MM.1S (cell line): ENCODE measurements at regions not wholly inside any gene's neighbourhood (a gene's known extent, or its start where the extent isn't known, plus 50 kb on each side); places are given as distances from the start of the nearest gene placed in this dataset.

ENCODE experiments used
- DNase-seq: peaks from one replicate; pipeline ENCODE4 v3.0.0-alpha.2; 2015
- H2AFZ ChIP-seq: fragments of 300-600 bp; sonication (generic); 2 replicates; pipeline ENCODE4 v1.6.0; 2016; ENCODE audit warnings: antibody characterized with exemption, low read length
- H3F3A ChIP-seq: fragments of 300-600 bp; sonication (generic); 2 replicates; pipeline ENCODE4 v1.6.1; 2016; ENCODE audit warnings: mild to moderate bottlenecking, antibody characterized with exemption, low read length, moderate library complexity, mixed read lengths; ENCODE audit not compliant: insufficient read depth
- H3K27ac ChIP-seq: fragments of 300-600 bp; sonication (generic); 2 replicates; pipeline ENCODE4 v1.5.1; 2016; ENCODE audit warnings: mild to moderate bottlenecking, low read length
- H3K27me3 ChIP-seq: fragments of 300-600 bp; sonication (generic); replicated peaks from 2 replicates; pipeline ENCODE4 v1.6.0; 2016; ENCODE audit warnings: low read length; ENCODE audit not compliant: insufficient read depth
- H3K36me3 ChIP-seq: fragments of 300-600 bp; sonication (generic); replicated peaks from 2 replicates; pipeline ENCODE4 v1.6.1; 2016; ENCODE audit warnings: mild to moderate bottlenecking, low read length, mixed read lengths; ENCODE audit not compliant: insufficient read depth
- H3K4me1 ChIP-seq: fragments of 300-600 bp; sonication (generic); 2 replicates; pipeline ENCODE4 v1.6.1; 2016; ENCODE audit warnings: low read length, mixed read lengths
- H3K4me2 ChIP-seq: fragments of 300-600 bp; sonication (generic); 2 replicates; pipeline ENCODE4 v1.6.0; 2016; ENCODE audit warnings: low read depth, low read length
- H3K4me3 ChIP-seq: fragments of 300-600 bp; sonication (generic); 2 replicates; pipeline ENCODE4 v1.5.1; 2016; ENCODE audit warnings: low read length, mixed read lengths
- H3K79me2 ChIP-seq: fragments of 300-600 bp; sonication (generic); 2 replicates; pipeline ENCODE4 v1.6.1; 2016; ENCODE audit warnings: mixed run types, low read length, mixed read lengths
- H3K9ac ChIP-seq: fragments of 300-600 bp; sonication (generic); 2 replicates; pipeline ENCODE4 v1.6.1; 2016; ENCODE audit warnings: low read length, mixed read lengths
- H3K9me2 ChIP-seq: fragments of 300-600 bp; sonication (generic); replicated peaks from 2 replicates; pipeline ENCODE4 v1.6.1; 2016; ENCODE audit warnings: mild to moderate bottlenecking, low read length, mixed read lengths; ENCODE audit not compliant: insufficient read depth
- H3K9me3 ChIP-seq: fragments of 300-600 bp; sonication (generic); replicated peaks from 2 replicates; pipeline ENCODE4 v1.6.1; 2016; ENCODE audit warnings: mild to moderate bottlenecking, low read length, mixed read lengths; ENCODE audit not compliant: insufficient read depth
- H4K20me1 ChIP-seq: fragments of 300-600 bp; sonication (generic); 2 replicates; pipeline ENCODE4 v1.6.1; 2016; ENCODE audit warnings: mild to moderate bottlenecking, low read length, moderate library complexity, mixed read lengths; ENCODE audit not compliant: insufficient read depth
- EZH2 ChIP-seq: fragments of 300-600 bp; sonication (generic); optimal IDR thresholded peaks from 2 replicates; pipeline ENCODE3; 2017; ENCODE audit warnings: low read depth, mild to moderate bottlenecking, antibody characterized with exemption, low read length, mixed read lengths
- EZH2phosphoT487 ChIP-seq: fragments of 300-600 bp; sonication (generic); IDR thresholded peaks from 2 replicates; pipeline ENCODE4 v1.6.1; 2018; ENCODE audit warnings: antibody characterized with exemption, low read length
- TF ChIP-seq, protein P1 (sequence below): fragments of 300-600 bp; sonication (generic); IDR thresholded peaks from 2 replicates; pipeline ENCODE4 v1.5.1; 2016; ENCODE audit warnings: antibody characterized with exemption, low read length, mixed read lengths

- no peak overlapping the region for H2AFZ ChIP-seq
- H3K27ac ChIP-seq, result peak overlapping the region; percentile 49; the same call in 1 of the 2 replicates
- TF ChIP-seq EZH2 (no peak), EZH2phosphoT487 (no peak)
- TF ChIP-seq, protein P1, sequence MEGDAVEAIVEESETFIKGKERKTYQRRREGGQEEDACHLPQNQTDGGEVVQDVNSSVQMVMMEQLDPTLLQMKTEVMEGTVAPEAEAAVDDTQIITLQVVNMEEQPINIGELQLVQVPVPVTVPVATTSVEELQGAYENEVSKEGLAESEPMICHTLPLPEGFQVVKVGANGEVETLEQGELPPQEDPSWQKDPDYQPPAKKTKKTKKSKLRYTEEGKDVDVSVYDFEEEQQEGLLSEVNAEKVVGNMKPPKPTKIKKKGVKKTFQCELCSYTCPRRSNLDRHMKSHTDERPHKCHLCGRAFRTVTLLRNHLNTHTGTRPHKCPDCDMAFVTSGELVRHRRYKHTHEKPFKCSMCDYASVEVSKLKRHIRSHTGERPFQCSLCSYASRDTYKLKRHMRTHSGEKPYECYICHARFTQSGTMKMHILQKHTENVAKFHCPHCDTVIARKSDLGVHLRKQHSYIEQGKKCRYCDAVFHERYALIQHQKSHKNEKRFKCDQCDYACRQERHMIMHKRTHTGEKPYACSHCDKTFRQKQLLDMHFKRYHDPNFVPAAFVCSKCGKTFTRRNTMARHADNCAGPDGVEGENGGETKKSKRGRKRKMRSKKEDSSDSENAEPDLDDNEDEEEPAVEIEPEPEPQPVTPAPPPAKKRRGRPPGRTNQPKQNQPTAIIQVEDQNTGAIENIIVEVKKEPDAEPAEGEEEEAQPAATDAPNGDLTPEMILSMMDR, result no peak
- no peak overlapping the region for H3K9ac ChIP-seq
- H3K9me2 ChIP-seq, result no peaks in the 10 kb centered on the region
- H3K4me1 ChIP-seq, result peaks cover 11% of the 10 kb centered on the region; the same call in 1 of the 2 replicates
- peaks cover 10% of the 10 kb centered on the region for H3F3A ChIP-seq
- no peaks in the 10 kb centered on the region for H3K27me3 ChIP-seq
- H3K4me3 ChIP-seq, result no peak overlapping the region
- no peaks in the 10 kb centered on the region for H3K79me2 ChIP-seq
- DNase-seq, result no peak
- H3K36me3 ChIP-seq, result no peaks in the 10 kb centered on the region
- no peaks in the 10 kb centered on the region for H3K9me3 ChIP-seq
- H3K4me2 ChIP-seq, result no peak overlapping the region
- H4K20me1 ChIP-seq, result no peaks in the 10 kb centered on the region
Observed at GRCh38 chr1:101408212-101409042, 171.6 kb downstream of the S1PR1 start.

GRCh38 chr1:101409102-101409501 lies 172.3 kb downstream of the S1PR1 start:
- DNase-seq, result no peak
- Histone ChIP-seq H3K4me3 (no peak overlapping the region), H3K36me3 (no peaks in the 10 kb centered on the region), H4K20me1 (no peaks in the 10 kb centered on the region), H3F3A (peaks cover 10% of the 10 kb centered on the region), H3K4me2 (no peak overlapping the region), H3K9ac (no peak overlapping the region), H3K9me2 (no peaks in the 10 kb centered on the region), H3K27ac (no peak overlapping the region), H2AFZ (no peak overlapping the region), H3K27me3 (no peaks in the 10 kb centered on the region), H3K79me2 (no peaks in the 10 kb centered on the region), H3K4me1 (peaks cover 11% of the 10 kb centered on the region; the same call in 1 of the 2 replicates), H3K9me3 (no peaks in the 10 kb centered on the region)
- TF ChIP-seq EZH2 (no peak), EZH2phosphoT487 (no peak)
- TF ChIP-seq, protein P1, result no peak

DNA sequence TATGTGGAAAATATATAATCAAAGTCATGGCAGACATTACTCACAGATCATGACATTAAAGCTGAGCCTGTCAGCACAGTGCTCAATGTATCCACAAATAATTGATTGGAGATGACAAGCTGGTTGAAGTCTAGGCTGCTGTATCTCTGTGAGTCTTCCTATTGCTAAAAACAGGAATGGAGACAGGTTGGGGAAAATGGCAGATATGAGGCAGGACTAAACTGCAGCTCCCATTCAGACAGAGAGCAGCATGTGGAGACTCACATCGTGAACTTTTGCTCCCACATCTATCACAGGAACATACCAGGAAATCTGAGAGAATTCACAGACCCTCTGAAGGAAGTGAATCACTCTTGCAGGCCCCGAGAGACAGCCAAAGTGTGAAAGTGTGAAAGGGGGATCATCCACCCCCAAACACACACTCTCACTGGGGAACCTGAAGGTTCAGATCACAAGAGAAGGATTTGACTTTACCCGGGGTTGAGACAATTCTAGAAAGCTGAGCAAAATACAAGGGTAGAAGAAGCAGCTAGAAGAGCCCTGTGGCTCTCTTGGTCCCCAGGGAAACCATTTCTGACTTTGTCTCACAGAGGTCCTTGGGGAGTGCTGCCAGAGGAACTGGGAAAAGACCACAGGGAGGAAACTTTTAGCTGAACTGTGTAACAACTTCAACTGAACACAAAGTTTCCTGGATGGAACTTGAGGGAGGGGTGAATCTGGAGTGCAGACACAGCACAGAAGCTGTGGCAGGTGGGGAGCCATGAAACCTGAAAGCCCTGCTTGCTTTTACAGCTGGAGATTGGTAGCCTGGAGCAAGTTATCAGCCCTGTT lies 173.4 kb downstream of the S1PR1 start:
- Histone ChIP-seq H3K27me3 (no peaks in the 10 kb centered on the region), H2AFZ (no peak overlapping the region), H3K4me2 (no peak overlapping the region), H3K9ac (no peak overlapping the region), H3K9me3 (no peaks in the 10 kb centered on the region), H3K9me2 (no peaks in the 10 kb centered on the region), H3K79me2 (no peaks in the 10 kb centered on the region), H3F3A (peaks cover 10% of the 10 kb centered on the region), H3K36me3 (no peaks in the 10 kb centered on the region), H4K20me1 (no peaks in the 10 kb centered on the region), H3K27ac (no peak overlapping the region), H3K4me3 (no peak overlapping the region), H3K4me1 (peaks cover 11% of the 10 kb centered on the region; the same call in 1 of the 2 replicates)
- TF ChIP-seq, protein P1, result no peak
- TF ChIP-seq EZH2phosphoT487 (no peak), EZH2 (no peak)
- DNase-seq, result no peak
